AG10803 (cell line): ENCODE measurements at regions not wholly inside any gene's neighbourhood (a gene's known extent, or its start where the extent isn't known, plus 50 kb on each side); places are given as distances from the start of the nearest gene placed in this dataset.

ENCODE experiments used
- DNase-seq: peaks from one replicate; pipeline ENCODE4 v3.0.0; 2010; ENCODE audit warnings: low read depth
- H3K4me3 ChIP-seq: 2 replicates; pipeline ENCODE4 v1.5.1; 2011; ENCODE audit warnings: mild to moderate bottlenecking, low read length, control low read depth
- TF ChIP-seq, protein P1 (sequence below): conservative IDR thresholded peaks from 2 replicates; pipeline ENCODE4 v1.5.1; 2011; ENCODE audit warnings: mild to moderate bottlenecking, low read length, control low read depth, inconsistent platforms

DNA sequence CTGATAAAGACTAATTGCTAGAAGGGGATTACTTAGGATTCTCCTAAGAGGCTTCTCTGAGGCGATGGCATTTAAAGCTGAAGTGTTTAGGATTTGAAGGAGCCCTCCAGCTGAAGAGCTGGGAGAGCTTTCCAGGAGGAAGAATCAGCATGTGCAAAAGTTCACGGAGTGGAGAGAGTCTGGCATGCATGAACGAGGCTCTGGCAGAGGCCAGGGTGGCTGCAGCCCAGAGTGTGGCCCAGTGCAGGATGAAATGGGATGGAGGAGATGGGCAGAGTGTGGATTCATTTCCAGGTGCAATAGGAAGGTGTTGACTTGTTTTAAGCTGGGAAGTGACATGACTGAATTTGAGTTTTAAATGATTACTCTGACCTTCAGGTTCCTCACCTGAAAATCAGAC lies 249.0 kb upstream of the CCL2 start:
- TF ChIP-seq, protein P1, sequence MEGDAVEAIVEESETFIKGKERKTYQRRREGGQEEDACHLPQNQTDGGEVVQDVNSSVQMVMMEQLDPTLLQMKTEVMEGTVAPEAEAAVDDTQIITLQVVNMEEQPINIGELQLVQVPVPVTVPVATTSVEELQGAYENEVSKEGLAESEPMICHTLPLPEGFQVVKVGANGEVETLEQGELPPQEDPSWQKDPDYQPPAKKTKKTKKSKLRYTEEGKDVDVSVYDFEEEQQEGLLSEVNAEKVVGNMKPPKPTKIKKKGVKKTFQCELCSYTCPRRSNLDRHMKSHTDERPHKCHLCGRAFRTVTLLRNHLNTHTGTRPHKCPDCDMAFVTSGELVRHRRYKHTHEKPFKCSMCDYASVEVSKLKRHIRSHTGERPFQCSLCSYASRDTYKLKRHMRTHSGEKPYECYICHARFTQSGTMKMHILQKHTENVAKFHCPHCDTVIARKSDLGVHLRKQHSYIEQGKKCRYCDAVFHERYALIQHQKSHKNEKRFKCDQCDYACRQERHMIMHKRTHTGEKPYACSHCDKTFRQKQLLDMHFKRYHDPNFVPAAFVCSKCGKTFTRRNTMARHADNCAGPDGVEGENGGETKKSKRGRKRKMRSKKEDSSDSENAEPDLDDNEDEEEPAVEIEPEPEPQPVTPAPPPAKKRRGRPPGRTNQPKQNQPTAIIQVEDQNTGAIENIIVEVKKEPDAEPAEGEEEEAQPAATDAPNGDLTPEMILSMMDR, result no peak
- no peak overlapping the region for H3K4me3 ChIP-seq
- no peak for DNase-seq

GRCh38 chr17:34008125-34008524 lies 247.0 kb upstream of the CCL2 start:
- TF ChIP-seq, protein P1, result no peak
- DNase-seq, result no peak
- H3K4me3 ChIP-seq, result no peak overlapping the region

GRCh38 chr17:34009912-34010311 lies 245.2 kb upstream of the CCL2 start:
- no peak overlapping the region for H3K4me3 ChIP-seq
- TF ChIP-seq, protein P1, result no peak
- DNase-seq, result no peak

- TF ChIP-seq, protein P1, result no peak
- DNase-seq, result no peak
- H3K4me3 ChIP-seq, result no peak overlapping the region
Observed at GRCh38 chr17:34010534-34010933, 244.6 kb upstream of the CCL2 start.

DNA sequence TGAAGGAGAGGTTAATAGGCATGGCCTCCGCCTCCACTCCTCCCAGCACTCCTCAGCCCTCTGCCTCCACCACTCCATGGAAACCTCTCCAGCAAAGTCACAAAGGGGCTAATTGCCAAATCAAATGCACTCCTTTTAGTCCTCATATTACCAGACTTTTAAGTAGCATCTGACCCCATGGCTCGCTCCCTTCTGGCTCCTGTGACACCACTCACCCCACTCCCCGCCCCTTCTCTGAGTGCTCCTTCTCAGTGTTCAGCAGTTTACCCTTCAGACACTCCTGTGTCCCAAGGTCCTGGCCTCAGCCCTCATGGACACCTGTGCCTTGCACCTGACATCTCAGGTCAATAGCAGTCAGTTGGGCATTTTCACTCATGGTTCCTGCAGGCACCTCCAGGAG lies 243.5 kb upstream of the CCL2 start:
- H3K4me3 ChIP-seq, result no peak overlapping the region
- TF ChIP-seq, protein P1, result no peak
- DNase-seq, result no peak

- DNase-seq, result no peak
- TF ChIP-seq, protein P1, result no peak
- H3K4me3 ChIP-seq, result no peak overlapping the region
Observed at GRCh38 chr17:34012709-34013375, 242.2 kb upstream of the CCL2 start.

DNA sequence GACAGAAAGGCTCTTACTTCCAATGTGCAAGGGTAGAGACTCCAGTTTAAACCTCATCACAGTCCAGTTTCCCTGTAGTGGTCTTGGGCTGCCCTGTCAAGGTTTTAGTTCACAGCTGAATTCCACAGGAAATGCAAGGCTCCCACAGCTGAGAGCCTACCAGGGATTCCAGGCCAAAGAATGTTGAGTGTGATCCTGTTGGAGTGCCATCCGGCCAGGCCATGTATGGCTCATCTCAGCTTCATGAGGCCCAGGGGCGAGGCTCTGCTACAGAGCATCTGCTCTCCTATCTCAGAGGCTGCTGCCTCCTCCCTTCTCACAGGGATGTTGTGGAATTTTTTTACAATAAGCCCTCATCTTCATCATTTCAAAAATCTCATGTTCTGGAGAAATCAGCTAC lies 239.8 kb upstream of the CCL2 start:
- DNase-seq, result no peak
- TF ChIP-seq, protein P1, result no peak
- no peak overlapping the region for H3K4me3 ChIP-seq
